Osteocyte (in vitro differentiated cells): ENCODE measurements at regions not wholly inside any gene's neighbourhood (a gene's known extent, or its start where the extent isn't known, plus 50 kb on each side); places are given as distances from the start of the nearest gene placed in this dataset.

Experiments
- DNase-seq: peaks from one replicate; pipeline ENCODE4 v3.0.0; 2021; ENCODE audit warnings: mixed read lengths; ENCODE audit not compliant: unreplicated experiment; ENCODE audit errors: extremely low spot score
- H3K27ac Mint-ChIP-seq: one replicate; pipeline ENCODE4 v1.8.0; 2021; ENCODE audit warnings: mild to moderate bottlenecking, mixed read lengths; ENCODE audit not compliant: unreplicated experiment
- H3K27me3 Mint-ChIP-seq: one replicate; pipeline ENCODE4 v1.8.0; 2021; ENCODE audit warnings: mixed read lengths; ENCODE audit not compliant: unreplicated experiment
- H3K36me3 Mint-ChIP-seq: one replicate; pipeline ENCODE4 v1.8.0; 2021; ENCODE audit warnings: mixed read lengths; ENCODE audit not compliant: unreplicated experiment
- H3K4me1 Mint-ChIP-seq: one replicate; pipeline ENCODE4 v1.8.0; 2021; ENCODE audit warnings: mixed read lengths; ENCODE audit not compliant: unreplicated experiment
- H3K4me3 Mint-ChIP-seq: one replicate; pipeline ENCODE4 v1.8.0; 2021; ENCODE audit warnings: mild to moderate bottlenecking, moderate library complexity, mixed read lengths; ENCODE audit not compliant: unreplicated experiment
- H3K9me3 Mint-ChIP-seq: one replicate; pipeline ENCODE4 v1.8.0; 2021; ENCODE audit warnings: mixed read lengths; ENCODE audit not compliant: unreplicated experiment
- TF ChIP-seq, protein P1 (sequence below): fragments of 200-600 bp; sonication (generic); IDR thresholded peaks from 2 replicates; pipeline ENCODE4 v1.5.0; 2021; ENCODE audit warnings: antibody characterized with exemption, mild to moderate bottlenecking, moderate library complexity

DNA sequence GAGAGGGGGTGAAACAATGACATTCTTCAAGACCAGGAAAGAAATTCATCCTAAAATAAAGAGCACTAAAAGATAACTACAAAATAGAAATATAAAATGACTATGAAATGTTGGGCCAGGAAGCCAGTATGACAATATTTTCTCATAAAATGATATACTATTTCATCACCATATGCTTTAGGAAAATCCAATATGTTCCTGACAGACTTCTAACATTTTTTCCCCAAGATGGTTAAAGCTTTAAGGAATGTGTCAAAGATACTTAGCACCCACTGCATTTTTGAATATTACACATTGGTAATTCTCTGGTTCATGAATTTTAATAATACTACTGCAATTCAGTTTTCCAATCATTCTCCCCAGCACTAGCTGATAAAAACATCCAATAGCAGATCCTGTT, 87.7 kb upstream of the PLEKHG7 start:
- H3K4me1 Mint-ChIP-seq: no peaks in the 10 kb centered on the region
- TF ChIP-seq, protein P1, sequence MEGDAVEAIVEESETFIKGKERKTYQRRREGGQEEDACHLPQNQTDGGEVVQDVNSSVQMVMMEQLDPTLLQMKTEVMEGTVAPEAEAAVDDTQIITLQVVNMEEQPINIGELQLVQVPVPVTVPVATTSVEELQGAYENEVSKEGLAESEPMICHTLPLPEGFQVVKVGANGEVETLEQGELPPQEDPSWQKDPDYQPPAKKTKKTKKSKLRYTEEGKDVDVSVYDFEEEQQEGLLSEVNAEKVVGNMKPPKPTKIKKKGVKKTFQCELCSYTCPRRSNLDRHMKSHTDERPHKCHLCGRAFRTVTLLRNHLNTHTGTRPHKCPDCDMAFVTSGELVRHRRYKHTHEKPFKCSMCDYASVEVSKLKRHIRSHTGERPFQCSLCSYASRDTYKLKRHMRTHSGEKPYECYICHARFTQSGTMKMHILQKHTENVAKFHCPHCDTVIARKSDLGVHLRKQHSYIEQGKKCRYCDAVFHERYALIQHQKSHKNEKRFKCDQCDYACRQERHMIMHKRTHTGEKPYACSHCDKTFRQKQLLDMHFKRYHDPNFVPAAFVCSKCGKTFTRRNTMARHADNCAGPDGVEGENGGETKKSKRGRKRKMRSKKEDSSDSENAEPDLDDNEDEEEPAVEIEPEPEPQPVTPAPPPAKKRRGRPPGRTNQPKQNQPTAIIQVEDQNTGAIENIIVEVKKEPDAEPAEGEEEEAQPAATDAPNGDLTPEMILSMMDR: no peak

DNA sequence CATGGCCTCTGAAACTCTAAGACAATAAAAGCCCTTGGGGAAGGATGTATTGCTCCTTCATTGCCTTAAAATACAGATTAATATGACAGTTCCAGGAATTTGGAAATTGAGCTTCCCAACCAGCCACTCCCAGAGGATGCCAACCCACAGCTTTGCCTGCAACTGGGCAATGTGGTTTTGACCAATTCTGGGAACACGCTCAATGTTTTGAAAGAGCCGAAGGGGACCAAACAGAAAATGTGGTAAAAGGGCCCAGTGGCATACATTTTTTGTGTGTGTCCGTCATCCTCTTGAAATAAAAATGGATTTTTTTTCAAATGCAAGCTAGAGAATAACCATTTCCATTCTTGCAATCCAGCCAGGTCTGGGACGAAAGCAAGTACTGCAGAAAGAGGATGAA, 88.3 kb upstream of the PLEKHG7 start:
- DNase-seq: no peak
- TF ChIP-seq, protein P1: no peak
- no peak overlapping the region for H3K27ac Mint-ChIP-seq

More for the DNA sequence above, 87.7 kb upstream of the PLEKHG7 start:
- Mint-ChIP-seq H3K9me3 (no peaks in the 10 kb centered on the region), H3K27me3 (no peaks in the 10 kb centered on the region), H3K4me3 (no peak overlapping the region), H3K27ac (no peak overlapping the region), H3K36me3 (no peaks in the 10 kb centered on the region)
- DNase-seq: no peak

GRCh38 chr12:92614001-92614400, 88.8 kb upstream of the PLEKHG7 start:
- Mint-ChIP-seq H3K9me3 (no peaks in the 10 kb centered on the region), H3K4me3 (no peak overlapping the region), H3K27ac (no peak overlapping the region), H3K27me3 (no peaks in the 10 kb centered on the region), H3K36me3 (no peaks in the 10 kb centered on the region), H3K4me1 (no peaks in the 10 kb centered on the region)
- TF ChIP-seq, protein P1: no peak
- DNase-seq: no peak

More for the DNA sequence above, 88.3 kb upstream of the PLEKHG7 start:
- Mint-ChIP-seq H3K4me1 (no peaks in the 10 kb centered on the region), H3K4me3 (no peak overlapping the region), H3K27me3 (no peaks in the 10 kb centered on the region), H3K36me3 (no peaks in the 10 kb centered on the region), H3K9me3 (no peaks in the 10 kb centered on the region)

- no peak for DNase-seq
- no peaks in the 10 kb centered on the region for H3K27me3 Mint-ChIP-seq
- TF ChIP-seq, protein P1: no peak
- H3K27ac Mint-ChIP-seq: no peak overlapping the region
- no peaks in the 10 kb centered on the region for H3K36me3 Mint-ChIP-seq
- peaks cover 7% of the 10 kb centered on the region for H3K4me1 Mint-ChIP-seq
- no peaks in the 10 kb centered on the region for H3K9me3 Mint-ChIP-seq
- H3K4me3 Mint-ChIP-seq: no peak overlapping the region
Measured at GRCh38 chr12:92612611-92613010, 90.2 kb upstream of the PLEKHG7 start.

- Mint-ChIP-seq H3K27me3 (no peaks in the 10 kb centered on the region), H3K36me3 (no peaks in the 10 kb centered on the region), H3K9me3 (no peaks in the 10 kb centered on the region), H3K4me1 (peaks cover 7% of the 10 kb centered on the region), H3K4me3 (no peak overlapping the region), H3K27ac (no peak overlapping the region)
- no peak for DNase-seq
- TF ChIP-seq, protein P1: peak; percentile 68
Measured at GRCh38 chr12:92608151-92609091, 94.4 kb upstream of the PLEKHG7 start.
